Fibroblast of upper back skin (primary cell): ENCODE measurements at regions not wholly inside any gene's neighbourhood (a gene's known extent, or its start where the extent isn't known, plus 50 kb on each side); places are given as distances from the start of the nearest gene placed in this dataset.

Experiments
- DNase-seq: peaks from one replicate; pipeline ENCODE4 v3.0.0-alpha.2; 2013

GRCh38 chr4:17288151-17288550 lies 223.7 kb downstream of the QDPR start:
- DNase-seq: no peak

GRCh38 chr4:17286752-17287460 lies 225.0 kb downstream of the QDPR start:
- DNase-seq: no peak

GRCh38 chr4:17285747-17286146 lies 226.1 kb downstream of the QDPR start:
- no peak for DNase-seq

GRCh38 chr4:17284323-17285175 lies 227.3 kb downstream of the QDPR start:
- DNase-seq: no peak

- DNase-seq: no peak
Measured at GRCh38 chr4:17283832-17284231, 228.1 kb downstream of the QDPR start.

GRCh38 chr4:17283251-17283650 lies 228.6 kb downstream of the QDPR start:
- DNase-seq: no peak

GRCh38 chr4:17280261-17281018 lies 231.4 kb downstream of the QDPR start:
- no peak for DNase-seq

- peak; percentile 58 for DNase-seq
Measured at GRCh38 chr4:17276776-17277175, 235.1 kb downstream of the QDPR start.

GRCh38 chr4:17275836-17276235 lies 236.1 kb downstream of the QDPR start:
- peak; percentile 16 for DNase-seq

- peak; percentile 9 for DNase-seq
Measured at GRCh38 chr4:17273047-17273446, 238.8 kb downstream of the QDPR start.

GRCh38 chr4:17272154-17272553 lies 239.7 kb downstream of the QDPR start:
- no peak for DNase-seq

- DNase-seq: no peak
Measured at GRCh38 chr4:17265653-17266052, 246.2 kb downstream of the QDPR start.

GRCh38 chr4:17265139-17265538 lies 246.8 kb downstream of the QDPR start:
- DNase-seq: peak; percentile 11

GRCh38 chr4:17260166-17260907 lies 251.6 kb downstream of the QDPR start:
- no peak for DNase-seq

- no peak for DNase-seq
Measured at GRCh38 chr4:17258106-17258505, 253.8 kb downstream of the QDPR start.

- no peak for DNase-seq
Measured at GRCh38 chr4:17252131-17252530, 259.8 kb downstream of the QDPR start.

GRCh38 chr4:17251101-17251500 lies 260.8 kb downstream of the QDPR start:
- no peak for DNase-seq

GRCh38 chr4:17250591-17250990 lies 261.3 kb downstream of the QDPR start:
- no peak for DNase-seq

- DNase-seq: no peak
Measured at GRCh38 chr4:17246656-17247055, 265.2 kb downstream of the QDPR start.

GRCh38 chr4:17241835-17242234 lies 270.1 kb downstream of the QDPR start:
- DNase-seq: no peak

GRCh38 chr4:17238633-17239032 lies 273.3 kb downstream of the QDPR start:
- DNase-seq: no peak

GRCh38 chr4:17236686-17237085 lies 275.2 kb downstream of the QDPR start:
- peak; percentile 71 for DNase-seq

- no peak for DNase-seq
Measured at GRCh38 chr4:17234678-17235077, 277.2 kb downstream of the QDPR start.
